DND-41 (cell line): ENCODE measurements at regions not wholly inside any gene's neighbourhood (a gene's known extent, or its start where the extent isn't known, plus 50 kb on each side); places are given as distances from the start of the nearest gene placed in this dataset.
A peak's percentile ranks its signal among the peaks of the same experiment; 100 is the strongest.

Source experiments
- CTCF ChIP-seq: IDR thresholded peaks from 2 replicates; pipeline ENCODE4 v1.5.1; 2012; ENCODE audit warnings: borderline replicate concordance, low read length, moderate library complexity, mild to moderate bottlenecking; ENCODE audit not compliant: poor library complexity, severe bottlenecking; ENCODE audit errors: extremely low read depth
- EZH2 ChIP-seq: IDR thresholded peaks from 3 replicates; pipeline ENCODE4 v1.6.1; 2012; ENCODE audit warnings: borderline replicate concordance, low read depth, mild to moderate bottlenecking, moderate library complexity, low read length, inconsistent platforms; ENCODE audit not compliant: severe bottlenecking

GRCh38 chrX:138775517-138775916 lies 64.0 kb upstream of the FGF13 start:
- TF ChIP-seq CTCF (peak; percentile 51), EZH2 (no peak)
